Right hindlimb (tissue), 1 donor: ENCODE measurements at regions not wholly inside any gene's neighbourhood (a gene's known extent, or its start where the extent isn't known, plus 50 kb on each side); places are given as distances from the start of the nearest gene placed in this dataset.
"Not testable (repeated sequence)": the region's sequence is repeated elsewhere in the genome, so short reads cannot be mapped to it uniquely, and the experiment has no call there.

Source experiments
- DNase-seq: peaks from one replicate; pipeline ENCODE4 v3.0.0-alpha.2; 2018

GRCh38 chrX:128759745-128760144 is 707.5 kb upstream of the ACTRT1 start:
- no peak for DNase-seq

GRCh38 chrX:128759177-128759576 is 707.0 kb upstream of the ACTRT1 start:
- no peak for DNase-seq

- DNase-seq = no peak
Observed at GRCh38 chrX:128754130-128754529, 701.9 kb upstream of the ACTRT1 start.

GRCh38 chrX:128739539-128739938 is 687.3 kb upstream of the ACTRT1 start:
- no peak for DNase-seq

- no peak for DNase-seq
Observed at GRCh38 chrX:128728943-128729342, 676.7 kb upstream of the ACTRT1 start.

- no peak for DNase-seq
Observed at GRCh38 chrX:128717635-128718578, 665.7 kb upstream of the ACTRT1 start.

- no peak for DNase-seq
Observed at GRCh38 chrX:128714425-128714824, 662.2 kb upstream of the ACTRT1 start.

- no peak for DNase-seq
Observed at GRCh38 chrX:128699716-128700285, 647.6 kb upstream of the ACTRT1 start.

GRCh38 chrX:128698573-128699181 is 646.5 kb upstream of the ACTRT1 start:
- DNase-seq = peak; percentile 58

GRCh38 chrX:128691872-128692271 is 639.7 kb upstream of the ACTRT1 start:
- DNase-seq = no peak

GRCh38 chrX:128685387-128685786 is 633.2 kb upstream of the ACTRT1 start:
- no peak for DNase-seq

- no peak for DNase-seq
Observed at GRCh38 chrX:128676651-128677050, 624.4 kb upstream of the ACTRT1 start.

- DNase-seq = not testable (repeated sequence)
Observed at GRCh38 chrX:128674326-128675086, 622.3 kb upstream of the ACTRT1 start.

- no peak for DNase-seq
Observed at GRCh38 chrX:128664211-128664610, 612.0 kb upstream of the ACTRT1 start.

GRCh38 chrX:128653524-128654060 is 601.4 kb upstream of the ACTRT1 start:
- no peak for DNase-seq

- no peak for DNase-seq
Observed at GRCh38 chrX:128650326-128650725, 598.1 kb upstream of the ACTRT1 start.

GRCh38 chrX:128634754-128635153 is 582.6 kb upstream of the ACTRT1 start:
- DNase-seq = no peak

GRCh38 chrX:128623361-128623760 is 571.2 kb upstream of the ACTRT1 start:
- DNase-seq = no peak

- peak; percentile 11 for DNase-seq
Observed at GRCh38 chrX:128622296-128622695, 570.1 kb upstream of the ACTRT1 start.

- DNase-seq = no peak
Observed at GRCh38 chrX:128619490-128619889, 567.3 kb upstream of the ACTRT1 start.

GRCh38 chrX:128616933-128617332 is 564.7 kb upstream of the ACTRT1 start:
- DNase-seq = no peak

GRCh38 chrX:128606817-128607216 is 554.6 kb upstream of the ACTRT1 start:
- not testable (repeated sequence) for DNase-seq

GRCh38 chrX:128606357-128606756 is 554.2 kb upstream of the ACTRT1 start:
- not testable (repeated sequence) for DNase-seq
